HG02610 (cell line): ENCODE measurements at regions not wholly inside any gene's neighbourhood (a gene's known extent, or its start where the extent isn't known, plus 50 kb on each side); places are given as distances from the start of the nearest gene placed in this dataset.
"Not testable (repeated sequence)": the region's sequence is repeated elsewhere in the genome, so short reads cannot be mapped to it uniquely, and the experiment has no call there.

Experiments
- ATAC-seq: cut with Tn5 transposase; IDR thresholded peaks from one replicate; pipeline ENCODE4 v1.9.1; 2021; ENCODE audit warnings: mild to moderate bottlenecking, moderate library complexity; ENCODE audit not compliant: unreplicated experiment

DNA sequence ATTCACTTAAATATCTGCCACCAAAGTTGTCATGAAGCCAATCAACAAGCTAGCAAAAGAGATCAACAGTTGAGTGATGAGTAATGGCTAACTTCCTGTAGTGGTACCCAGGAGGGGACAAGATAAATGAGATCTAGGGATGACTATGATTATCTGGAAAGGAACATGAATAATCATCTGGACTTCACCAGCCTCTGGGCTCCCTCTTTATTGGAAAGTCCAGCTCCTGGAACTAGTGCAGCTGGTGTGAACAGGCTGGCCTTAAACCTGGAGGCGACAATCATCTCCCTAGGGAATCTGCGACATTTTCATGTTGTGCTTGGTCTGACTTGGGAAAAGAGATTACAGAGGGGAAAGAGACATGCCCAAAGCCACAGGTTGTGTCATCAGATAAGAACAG, 518.6 kb downstream of the GRIN2A start:
- no peak for ATAC-seq

DNA sequence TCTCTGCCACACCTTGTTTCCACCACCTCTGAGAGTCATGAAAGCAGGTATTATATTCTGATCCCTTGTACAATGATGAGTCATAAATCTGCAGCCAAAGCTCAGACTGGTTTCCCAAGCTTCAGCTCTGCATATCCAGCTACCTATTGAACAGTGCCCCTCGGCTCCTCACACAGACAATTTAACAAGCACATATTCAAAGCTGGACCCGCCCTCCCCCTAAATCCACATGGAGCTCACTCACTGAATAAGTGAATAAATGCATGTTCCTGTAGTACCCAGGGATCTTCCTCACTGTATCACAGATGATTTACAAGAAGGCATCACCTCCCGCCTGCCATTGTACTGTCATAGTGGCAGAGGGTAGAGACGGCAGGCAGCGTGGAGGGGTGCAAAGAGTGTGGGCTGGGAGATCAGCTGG, 516.4 kb downstream of the GRIN2A start:
- no peak for ATAC-seq

DNA sequence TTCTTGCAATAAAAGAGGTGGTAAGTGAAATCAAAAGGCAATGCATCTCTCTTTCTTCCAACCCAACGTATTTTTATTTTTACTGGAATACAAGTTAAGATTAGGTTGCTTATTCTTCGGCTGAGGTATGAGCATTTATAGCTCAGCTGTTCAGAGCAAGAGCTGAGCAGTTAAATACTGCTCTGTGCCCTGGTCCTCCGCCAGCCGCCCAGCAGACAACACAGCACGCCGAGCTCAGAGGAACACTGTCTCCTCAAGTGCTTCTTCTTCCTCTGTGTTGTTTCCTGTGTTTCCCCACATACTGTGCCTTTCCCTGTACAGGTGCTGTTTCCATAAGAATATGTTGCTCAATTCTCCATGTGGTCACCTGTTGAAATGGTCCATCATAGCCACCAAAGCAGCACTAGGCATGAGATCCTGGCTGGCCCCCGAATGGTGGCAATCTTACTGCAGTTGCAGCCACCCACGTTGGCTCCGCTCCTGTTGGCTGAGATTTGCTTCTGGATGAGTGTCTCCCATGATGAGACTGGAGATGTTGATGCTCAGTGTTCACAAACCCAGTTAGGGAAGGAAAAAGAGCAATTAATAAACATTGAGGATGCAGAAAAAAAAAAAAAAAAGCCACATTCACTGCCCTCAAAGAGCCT, 515.3 kb downstream of the GRIN2A start:
- no peak for ATAC-seq

DNA sequence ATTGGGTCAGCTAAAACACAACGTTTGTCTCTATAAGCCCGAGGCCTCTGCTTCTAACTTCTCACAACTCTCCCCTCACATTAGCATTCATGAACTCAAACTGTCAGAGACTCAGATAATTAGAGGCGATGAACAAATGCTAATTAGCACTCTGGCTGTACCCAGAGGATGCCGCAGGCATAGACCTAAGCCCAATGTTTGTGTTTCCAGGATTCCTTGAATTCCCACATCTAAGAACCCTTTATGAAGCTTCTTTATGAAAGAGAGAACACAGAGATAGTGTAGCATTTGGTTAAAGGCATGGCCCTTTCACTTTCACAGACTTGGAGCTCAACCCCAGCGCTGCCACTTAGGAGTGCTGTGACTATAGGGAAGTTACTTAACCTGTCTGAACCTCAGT, 512.2 kb downstream of the GRIN2A start:
- no peak for ATAC-seq

DNA sequence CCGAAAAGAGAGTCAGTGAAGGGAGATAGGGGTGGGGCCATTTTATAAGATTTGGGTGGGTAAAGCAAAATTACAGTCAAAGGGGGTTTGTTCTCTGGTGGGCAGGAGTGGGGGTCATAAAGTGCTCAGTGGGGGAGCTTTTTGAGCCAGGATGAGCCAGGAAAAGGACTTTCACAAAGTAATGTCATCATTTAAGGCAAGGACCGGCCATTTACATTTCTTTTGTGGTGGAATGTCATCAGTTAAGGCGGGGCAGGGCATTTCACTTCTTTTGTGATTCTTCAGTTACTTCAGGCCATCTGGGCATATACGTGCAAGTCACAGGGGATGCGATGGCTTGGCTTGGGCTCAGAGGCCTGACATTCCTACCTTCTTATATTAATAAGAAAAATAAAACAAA, 511.6 kb downstream of the GRIN2A start:
- not testable (repeated sequence) for ATAC-seq

DNA sequence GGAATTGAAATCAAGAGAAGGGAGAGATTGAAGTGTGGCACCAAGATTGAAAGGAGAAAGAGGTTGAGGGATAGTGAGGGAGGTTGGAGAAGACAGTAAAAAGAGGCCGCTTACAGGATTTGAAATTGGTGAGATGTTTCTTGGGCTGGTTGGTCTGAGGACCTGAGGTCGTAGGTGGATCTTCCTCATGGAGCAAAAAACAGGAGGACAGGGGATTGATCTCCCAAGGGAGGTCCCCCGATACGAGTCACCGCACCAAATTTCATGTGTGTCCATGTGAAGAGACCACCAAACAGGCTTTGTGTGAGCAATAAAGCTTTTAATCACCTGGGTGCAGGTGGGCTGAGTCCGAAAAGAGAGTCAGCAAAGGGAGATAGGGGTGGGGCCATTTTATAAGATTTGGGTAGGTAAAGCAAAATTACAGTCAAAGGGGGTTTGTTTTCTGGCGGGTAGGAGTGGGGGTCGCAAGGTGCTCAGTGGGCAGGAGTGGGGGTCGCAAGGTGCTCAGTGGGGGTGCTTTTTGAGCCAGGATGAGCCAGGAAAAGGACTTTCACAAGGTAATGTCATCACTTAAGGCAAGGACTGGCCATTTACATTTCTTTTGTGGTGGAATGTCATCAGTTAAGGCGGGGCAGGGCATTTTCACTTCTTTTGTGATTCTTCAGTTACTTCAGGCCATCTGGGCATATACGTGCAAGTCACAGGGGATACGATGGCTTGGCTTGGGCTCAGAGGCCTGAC, 505.5 kb downstream of the GRIN2A start:
- not testable (repeated sequence) for ATAC-seq

DNA sequence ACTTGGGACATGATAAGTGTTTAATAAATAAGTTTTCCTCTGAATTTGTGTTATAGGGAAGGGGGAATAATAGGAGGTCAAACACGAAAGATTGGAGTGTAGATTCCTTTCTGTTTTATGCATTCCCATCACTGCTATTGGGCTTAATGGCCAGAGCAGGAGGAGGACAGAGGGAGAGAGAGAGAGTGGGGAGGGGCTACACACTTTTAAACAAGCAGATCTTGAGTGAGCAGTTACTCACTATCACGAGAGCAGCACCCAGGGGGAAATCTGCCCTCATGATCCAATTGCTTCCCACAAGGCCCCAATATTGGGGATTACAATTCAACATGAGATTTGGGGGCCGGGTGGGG, 505.0 kb downstream of the GRIN2A start:
- no peak for ATAC-seq

DNA sequence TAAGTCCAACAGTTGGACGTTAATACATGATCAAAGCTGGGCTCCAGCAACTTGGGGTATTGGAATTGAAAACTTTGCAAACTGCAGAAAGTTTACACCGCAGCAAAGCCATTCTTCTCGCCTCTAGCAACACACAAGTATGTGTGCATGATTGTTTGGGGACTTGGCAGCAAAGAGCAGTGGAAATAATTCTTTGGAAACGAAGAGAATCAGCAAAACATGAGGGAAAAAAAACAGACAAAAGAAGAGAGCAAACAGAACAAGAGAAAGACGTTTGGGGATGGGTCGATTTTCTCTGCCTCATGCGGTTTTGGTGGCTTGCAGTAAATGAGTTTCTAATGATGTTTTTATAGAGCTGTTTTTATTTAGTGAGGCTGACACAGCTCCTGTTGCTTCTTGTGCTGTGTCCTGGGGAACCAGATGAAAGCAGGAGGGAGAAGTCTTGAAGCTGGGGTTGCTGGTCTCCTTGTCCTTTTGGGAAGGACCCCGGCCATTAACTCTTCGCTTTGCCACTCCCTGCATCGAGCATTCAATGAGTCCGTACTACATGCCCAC, 502.9 kb downstream of the GRIN2A start:
- ATAC-seq = no peak

DNA sequence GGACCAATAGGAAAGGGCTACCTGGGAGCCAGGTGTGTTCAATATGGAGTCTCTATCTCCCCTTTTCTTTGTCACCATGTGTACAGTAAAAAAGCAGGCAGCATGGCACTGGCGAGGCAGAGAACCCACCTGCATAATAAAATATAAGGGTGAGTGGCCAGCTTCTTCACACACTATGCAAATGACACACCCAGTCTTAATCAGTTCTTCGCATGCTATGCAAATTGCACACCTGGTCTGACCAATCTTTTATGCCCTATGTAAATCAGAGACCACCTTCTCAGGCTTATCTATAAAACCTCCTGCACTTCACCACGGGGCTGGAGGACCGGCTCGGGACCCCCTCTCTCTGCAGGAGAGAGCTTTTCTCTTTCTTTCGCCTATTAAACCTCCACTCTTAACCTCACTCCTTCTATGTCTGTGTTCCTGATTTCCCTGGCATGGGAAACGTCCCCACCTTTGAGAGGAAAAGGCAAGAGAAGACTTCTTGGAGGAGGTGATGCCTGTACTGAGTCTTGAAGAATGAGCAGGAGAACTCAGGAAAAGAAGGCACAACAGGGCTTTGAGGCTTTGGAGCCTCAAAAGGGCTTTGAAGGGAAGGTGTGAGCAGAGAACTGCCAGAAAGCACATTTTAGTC, 502.1 kb downstream of the GRIN2A start:
- ATAC-seq = no peak

DNA sequence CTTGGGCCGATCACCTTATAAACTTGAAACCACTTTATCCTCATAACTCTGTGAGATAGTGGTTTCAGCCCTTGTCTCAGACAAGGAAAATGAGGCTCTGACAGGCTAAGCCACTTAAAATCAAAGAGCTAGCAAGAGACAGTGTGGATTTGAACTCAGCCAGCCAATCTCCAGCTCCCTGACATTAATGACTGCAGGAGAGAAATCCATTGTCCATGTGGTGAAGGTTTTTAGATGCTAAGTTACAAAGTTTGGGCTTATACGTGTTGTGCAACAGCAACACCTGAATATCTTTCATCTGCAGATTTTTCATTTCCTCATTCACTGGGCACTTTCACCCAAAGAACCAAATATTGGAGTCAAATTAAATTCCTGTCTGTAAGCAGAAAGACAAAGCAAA, 501.3 kb downstream of the GRIN2A start:
- no peak for ATAC-seq

DNA sequence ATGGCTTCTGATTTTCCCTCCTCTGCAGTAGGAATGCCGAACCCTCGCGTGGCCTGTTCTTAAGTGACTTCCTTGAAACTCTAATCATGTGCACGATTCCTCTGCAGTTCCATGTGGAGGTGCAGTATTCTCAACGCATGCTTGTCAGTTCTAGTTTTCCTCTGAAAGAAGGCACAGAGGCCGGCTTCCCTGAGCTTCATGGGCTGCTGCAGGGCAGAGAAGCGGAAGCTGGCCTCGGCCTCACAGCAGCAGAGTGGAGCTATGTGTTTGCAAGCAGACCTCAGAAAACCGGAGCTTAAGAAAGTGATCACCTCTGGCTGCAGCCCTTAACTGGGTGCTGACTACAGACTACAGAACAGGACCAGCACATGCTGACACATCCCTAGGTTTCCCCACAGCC, 500.7 kb downstream of the GRIN2A start:
- no peak for ATAC-seq

DNA sequence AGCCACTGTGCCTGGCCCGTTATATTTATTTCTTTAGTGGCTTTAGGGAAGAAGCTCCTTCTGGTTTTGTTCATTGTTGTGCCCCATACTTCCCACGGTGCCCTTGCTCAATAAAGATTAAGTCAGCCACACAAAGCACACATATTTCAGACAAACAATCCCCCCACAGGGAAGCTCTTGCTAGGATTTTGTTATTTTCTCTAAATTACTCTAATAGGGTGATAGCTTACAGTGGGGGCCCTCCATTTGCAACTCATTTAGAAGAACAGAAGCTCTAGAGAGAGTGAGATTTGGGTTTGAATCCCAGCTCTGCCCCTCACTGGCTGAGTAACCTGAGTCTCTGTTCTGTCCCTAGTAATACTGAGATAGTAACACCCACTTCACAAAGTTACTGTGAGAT, 499.9 kb downstream of the GRIN2A start:
- ATAC-seq = no peak

DNA sequence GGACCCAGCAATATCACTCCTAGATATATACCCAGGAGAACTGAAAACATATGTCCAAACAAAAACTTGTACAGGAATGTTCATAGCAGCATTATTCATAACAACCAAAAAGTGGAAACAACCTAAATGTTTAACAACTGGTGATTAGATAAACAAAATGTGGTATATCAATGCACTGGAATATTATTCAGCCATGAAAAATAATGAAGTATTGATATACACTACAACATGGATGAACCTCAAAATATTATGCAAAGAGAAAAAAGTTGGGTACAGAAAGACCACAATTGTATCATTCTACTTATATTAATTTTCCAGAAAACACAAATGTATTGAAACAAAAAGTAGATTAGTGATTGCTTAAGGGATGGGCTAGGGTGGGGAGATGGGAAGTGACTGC, 498.6 kb downstream of the GRIN2A start:
- no peak for ATAC-seq

DNA sequence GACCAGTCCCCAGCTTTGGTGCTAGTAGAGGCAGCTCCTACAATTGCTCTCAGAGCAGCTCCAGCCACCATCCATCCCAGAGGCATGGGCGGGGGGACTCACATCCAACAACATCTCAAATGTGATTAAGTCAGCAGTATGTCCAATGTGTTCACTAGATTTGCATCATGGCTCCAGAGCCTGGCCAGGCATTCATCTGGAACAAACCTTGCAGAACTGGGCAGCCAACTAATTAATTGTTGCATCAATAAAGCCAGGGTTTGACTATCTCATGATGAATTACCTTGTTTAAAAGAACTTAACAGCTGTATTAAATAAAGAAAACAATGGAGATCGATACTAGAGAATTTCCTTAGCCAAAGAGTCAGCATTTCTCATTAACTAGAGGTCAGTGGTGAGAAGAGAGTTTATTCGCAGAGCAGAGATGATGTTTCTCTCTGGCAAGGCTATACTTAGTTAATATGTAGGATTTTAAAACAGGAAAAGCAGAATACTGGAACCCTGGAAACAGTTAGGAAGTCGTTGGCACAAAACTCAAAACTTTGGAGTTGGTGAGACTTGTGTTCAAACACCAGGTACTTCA, 494.4 kb downstream of the GRIN2A start:
- no peak for ATAC-seq

DNA sequence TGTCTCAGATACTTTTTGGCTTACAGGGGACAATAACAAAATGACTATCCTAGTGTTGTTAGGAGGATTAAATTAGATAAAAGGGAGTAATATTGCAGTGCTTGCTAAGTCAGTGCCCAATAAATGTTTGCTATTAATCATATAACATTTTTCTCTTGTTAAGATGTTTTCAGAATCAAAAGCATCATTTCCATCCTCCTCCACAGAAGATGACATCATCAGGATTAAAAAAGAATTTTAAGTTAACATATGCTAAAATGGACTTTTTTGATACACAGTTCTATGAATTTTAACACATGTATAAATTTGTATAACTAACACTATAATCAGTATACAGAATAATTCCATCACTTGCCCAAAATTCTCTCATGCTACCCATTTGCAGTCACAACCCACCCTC, 492.6 kb downstream of the GRIN2A start:
- ATAC-seq = no peak

DNA sequence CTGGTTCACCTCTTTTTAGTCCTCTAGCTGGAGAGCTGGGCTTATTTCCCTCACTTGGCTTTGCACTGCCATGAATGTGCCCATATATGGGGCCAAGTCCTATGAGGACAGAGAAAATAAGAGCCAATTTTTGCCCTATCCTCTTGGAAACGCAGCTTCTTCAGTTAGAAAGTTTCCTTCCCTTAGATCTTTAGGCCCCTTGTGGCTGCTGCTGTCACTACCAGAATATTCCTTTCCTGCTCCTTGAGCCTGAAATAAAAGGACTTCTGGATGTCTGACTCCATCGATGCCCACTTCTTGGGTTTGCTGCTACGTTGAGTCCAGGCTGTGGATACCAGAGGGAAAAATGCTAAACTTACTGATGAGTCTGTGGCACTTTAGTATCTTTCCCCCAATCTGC, 487.1 kb downstream of the GRIN2A start:
- no peak for ATAC-seq
